Eye (tissue), 1 donor: ENCODE measurements at regions not wholly inside any gene's neighbourhood (a gene's known extent, or its start where the extent isn't known, plus 50 kb on each side); places are given as distances from the start of the nearest gene placed in this dataset.

Source experiments
- DNase-seq: peaks from one replicate; pipeline ENCODE4 v3.0.0-alpha.2; 2015

GRCh38 chr10:111837086-111837485, 346.5 kb downstream of the GPAM start:
- no peak for DNase-seq

GRCh38 chr10:111837985-111838384, 345.6 kb downstream of the GPAM start:
- no peak for DNase-seq

GRCh38 chr10:111840546-111840945, 343.0 kb downstream of the GPAM start:
- DNase-seq = no peak

- DNase-seq = no peak
Measured at GRCh38 chr10:111852801-111853200, 330.8 kb downstream of the GPAM start.

GRCh38 chr10:111856631-111857030, 326.9 kb downstream of the GPAM start:
- DNase-seq = no peak

GRCh38 chr10:111865550-111865949, 318.0 kb downstream of the GPAM start:
- no peak for DNase-seq

GRCh38 chr10:111871458-111871857, 312.1 kb downstream of the GPAM start:
- DNase-seq = no peak

GRCh38 chr10:111872591-111872990, 311.0 kb downstream of the GPAM start:
- DNase-seq = no peak

GRCh38 chr10:111873041-111873440, 310.5 kb downstream of the GPAM start:
- DNase-seq = no peak

GRCh38 chr10:111873621-111874135, 309.9 kb downstream of the GPAM start:
- DNase-seq = no peak

- DNase-seq = no peak
Measured at GRCh38 chr10:111874576-111874975, 309.0 kb downstream of the GPAM start.

GRCh38 chr10:111875725-111876124, 307.8 kb downstream of the GPAM start:
- no peak for DNase-seq

- DNase-seq = no peak
Measured at GRCh38 chr10:111877258-111877657, 306.3 kb downstream of the GPAM start.

GRCh38 chr10:111879969-111880368, 303.6 kb downstream of the GPAM start:
- no peak for DNase-seq

GRCh38 chr10:111885046-111885445, 298.5 kb downstream of the GPAM start:
- no peak for DNase-seq

GRCh38 chr10:111885919-111886318, 297.6 kb downstream of the GPAM start:
- DNase-seq = no peak

GRCh38 chr10:111887266-111887665, 296.3 kb downstream of the GPAM start:
- no peak for DNase-seq

- DNase-seq = peak; percentile 4
Measured at GRCh38 chr10:111890046-111890445, 293.5 kb downstream of the GPAM start.

- no peak for DNase-seq
Measured at GRCh38 chr10:111916011-111916410, 267.6 kb downstream of the GPAM start.

- no peak for DNase-seq
Measured at GRCh38 chr10:111921821-111922220, 261.7 kb downstream of the GPAM start.

- DNase-seq = no peak
Measured at GRCh38 chr10:111923032-111923431, 260.5 kb downstream of the GPAM start.

- no peak for DNase-seq
Measured at GRCh38 chr10:111926286-111926685, 257.3 kb downstream of the GPAM start.

GRCh38 chr10:111933937-111934336, 249.6 kb downstream of the GPAM start:
- no peak for DNase-seq

- no peak for DNase-seq
Measured at GRCh38 chr10:111934931-111935330, 248.6 kb downstream of the GPAM start.

GRCh38 chr10:111936143-111936542, 247.4 kb downstream of the GPAM start:
- DNase-seq = no peak

GRCh38 chr10:111944331-111944730, 239.2 kb downstream of the GPAM start:
- DNase-seq = no peak
